ENCODE measurements at regions not wholly inside any gene's neighbourhood (a gene's known extent, or its start where the extent isn't known, plus 50 kb on each side); places are given as distances from the start of the nearest gene placed in this dataset.

DNA sequence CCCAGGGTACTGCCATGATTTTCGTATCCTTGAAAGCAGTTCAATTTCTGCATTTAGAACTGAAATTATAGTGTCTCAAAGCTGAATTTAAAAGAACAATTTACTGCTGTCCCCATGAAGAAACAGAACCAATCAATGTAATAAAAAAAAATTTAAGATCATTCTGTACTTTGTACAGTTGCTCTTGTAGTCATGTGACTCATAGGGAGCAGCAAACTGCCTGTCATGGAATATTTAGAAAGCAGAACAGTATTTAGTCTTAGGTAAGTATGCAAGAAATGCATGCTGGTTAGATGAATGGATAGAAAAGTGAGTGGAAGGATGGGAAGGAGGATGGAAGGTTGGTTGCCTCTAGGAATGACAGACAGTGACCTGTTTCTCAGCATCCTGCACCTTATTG lies 450.9 kb downstream of the RAB38 start:
- no peak for TF ChIP-seq ZNF70 (CRISPR knock-in tag; IDR thresholded peaks at IDR 0.05)
- TF ChIP-seq ARNTL (CRISPR knock-in tag; IDR thresholded peaks at IDR 0.05; ENCODE audit: borderline replicate concordance, low read depth), result no peak
- no peak for TF ChIP-seq TOX (CRISPR knock-in tag; IDR thresholded peaks at IDR 0.05; ENCODE audit: borderline replicate concordance)
- TF ChIP-seq ZNF565 (CRISPR knock-in tag; conservative IDR thresholded peaks at IDR 0.05; ENCODE audit: low read depth), result no peak
- TF ChIP-seq, protein P1, sequence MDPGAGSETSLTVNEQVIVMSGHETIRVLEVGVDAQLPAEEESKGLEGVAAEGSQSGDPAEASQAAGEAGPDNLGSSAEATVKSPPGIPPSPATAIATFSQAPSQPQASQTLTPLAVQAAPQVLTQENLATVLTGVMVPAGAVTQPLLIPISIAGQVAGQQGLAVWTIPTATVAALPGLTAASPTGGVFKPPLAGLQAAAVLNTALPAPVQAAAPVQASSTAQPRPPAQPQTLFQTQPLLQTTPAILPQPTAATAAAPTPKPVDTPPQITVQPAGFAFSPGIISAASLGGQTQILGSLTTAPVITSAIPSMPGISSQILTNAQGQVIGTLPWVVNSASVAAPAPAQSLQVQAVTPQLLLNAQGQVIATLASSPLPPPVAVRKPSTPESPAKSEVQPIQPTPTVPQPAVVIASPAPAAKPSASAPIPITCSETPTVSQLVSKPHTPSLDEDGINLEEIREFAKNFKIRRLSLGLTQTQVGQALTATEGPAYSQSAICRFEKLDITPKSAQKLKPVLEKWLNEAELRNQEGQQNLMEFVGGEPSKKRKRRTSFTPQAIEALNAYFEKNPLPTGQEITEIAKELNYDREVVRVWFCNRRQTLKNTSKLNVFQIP (CRISPR knock-in tag; IDR thresholded peaks at IDR 0.05; ENCODE audit: borderline replicate concordance, low read depth), result no peak
- TF ChIP-seq, protein P2, sequence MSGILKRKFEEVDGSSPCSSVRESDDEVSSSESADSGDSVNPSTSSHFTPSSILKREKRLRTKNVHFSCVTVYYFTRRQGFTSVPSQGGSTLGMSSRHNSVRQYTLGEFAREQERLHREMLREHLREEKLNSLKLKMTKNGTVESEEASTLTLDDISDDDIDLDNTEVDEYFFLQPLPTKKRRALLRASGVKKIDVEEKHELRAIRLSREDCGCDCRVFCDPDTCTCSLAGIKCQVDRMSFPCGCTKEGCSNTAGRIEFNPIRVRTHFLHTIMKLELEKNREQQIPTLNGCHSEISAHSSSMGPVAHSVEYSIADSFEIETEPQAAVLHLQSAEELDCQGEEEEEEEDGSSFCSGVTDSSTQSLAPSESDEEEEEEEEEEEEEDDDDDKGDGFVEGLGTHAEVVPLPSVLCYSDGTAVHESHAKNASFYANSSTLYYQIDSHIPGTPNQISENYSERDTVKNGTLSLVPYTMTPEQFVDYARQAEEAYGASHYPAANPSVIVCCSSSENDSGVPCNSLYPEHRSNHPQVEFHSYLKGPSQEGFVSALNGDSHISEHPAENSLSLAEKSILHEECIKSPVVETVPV (CRISPR knock-in tag; IDR thresholded peaks at IDR 0.05), result no peak
- TF ChIP-seq, protein P3, sequence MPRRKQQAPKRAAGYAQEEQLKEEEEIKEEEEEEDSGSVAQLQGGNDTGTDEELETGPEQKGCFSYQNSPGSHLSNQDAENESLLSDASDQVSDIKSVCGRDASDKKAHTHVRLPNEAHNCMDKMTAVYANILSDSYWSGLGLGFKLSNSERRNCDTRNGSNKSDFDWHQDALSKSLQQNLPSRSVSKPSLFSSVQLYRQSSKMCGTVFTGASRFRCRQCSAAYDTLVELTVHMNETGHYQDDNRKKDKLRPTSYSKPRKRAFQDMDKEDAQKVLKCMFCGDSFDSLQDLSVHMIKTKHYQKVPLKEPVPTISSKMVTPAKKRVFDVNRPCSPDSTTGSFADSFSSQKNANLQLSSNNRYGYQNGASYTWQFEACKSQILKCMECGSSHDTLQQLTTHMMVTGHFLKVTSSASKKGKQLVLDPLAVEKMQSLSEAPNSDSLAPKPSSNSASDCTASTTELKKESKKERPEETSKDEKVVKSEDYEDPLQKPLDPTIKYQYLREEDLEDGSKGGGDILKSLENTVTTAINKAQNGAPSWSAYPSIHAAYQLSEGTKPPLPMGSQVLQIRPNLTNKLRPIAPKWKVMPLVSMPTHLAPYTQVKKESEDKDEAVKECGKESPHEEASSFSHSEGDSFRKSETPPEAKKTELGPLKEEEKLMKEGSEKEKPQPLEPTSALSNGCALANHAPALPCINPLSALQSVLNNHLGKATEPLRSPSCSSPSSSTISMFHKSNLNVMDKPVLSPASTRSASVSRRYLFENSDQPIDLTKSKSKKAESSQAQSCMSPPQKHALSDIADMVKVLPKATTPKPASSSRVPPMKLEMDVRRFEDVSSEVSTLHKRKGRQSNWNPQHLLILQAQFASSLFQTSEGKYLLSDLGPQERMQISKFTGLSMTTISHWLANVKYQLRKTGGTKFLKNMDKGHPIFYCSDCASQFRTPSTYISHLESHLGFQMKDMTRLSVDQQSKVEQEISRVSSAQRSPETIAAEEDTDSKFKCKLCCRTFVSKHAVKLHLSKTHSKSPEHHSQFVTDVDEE (CRISPR knock-in tag; IDR thresholded peaks at IDR 0.05), result no peak
- TF ChIP-seq, protein P4, sequence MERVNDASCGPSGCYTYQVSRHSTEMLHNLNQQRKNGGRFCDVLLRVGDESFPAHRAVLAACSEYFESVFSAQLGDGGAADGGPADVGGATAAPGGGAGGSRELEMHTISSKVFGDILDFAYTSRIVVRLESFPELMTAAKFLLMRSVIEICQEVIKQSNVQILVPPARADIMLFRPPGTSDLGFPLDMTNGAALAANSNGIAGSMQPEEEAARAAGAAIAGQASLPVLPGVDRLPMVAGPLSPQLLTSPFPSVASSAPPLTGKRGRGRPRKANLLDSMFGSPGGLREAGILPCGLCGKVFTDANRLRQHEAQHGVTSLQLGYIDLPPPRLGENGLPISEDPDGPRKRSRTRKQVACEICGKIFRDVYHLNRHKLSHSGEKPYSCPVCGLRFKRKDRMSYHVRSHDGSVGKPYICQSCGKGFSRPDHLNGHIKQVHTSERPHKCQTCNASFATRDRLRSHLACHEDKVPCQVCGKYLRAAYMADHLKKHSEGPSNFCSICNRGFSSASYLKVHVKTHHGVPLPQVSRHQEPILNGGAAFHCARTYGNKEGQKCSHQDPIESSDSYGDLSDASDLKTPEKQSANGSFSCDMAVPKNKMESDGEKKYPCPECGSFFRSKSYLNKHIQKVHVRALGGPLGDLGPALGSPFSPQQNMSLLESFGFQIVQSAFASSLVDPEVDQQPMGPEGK (CRISPR knock-in tag; IDR thresholded peaks at IDR 0.05; ENCODE audit: borderline replicate concordance), result no peak
- no peak for TF ChIP-seq OSR1 (CRISPR knock-in tag; IDR thresholded peaks at IDR 0.05)
- no peak for TF ChIP-seq ZFP3 (CRISPR knock-in tag; IDR thresholded peaks at IDR 0.05)
- TF ChIP-seq ESRRG (CRISPR knock-in tag; IDR thresholded peaks at IDR 0.05), result no peak
- no peak for TF ChIP-seq RARB (CRISPR knock-in tag; IDR thresholded peaks at IDR 0.05)
- TF ChIP-seq TCF4 (CRISPR knock-in tag; IDR thresholded peaks at IDR 0.05; ENCODE audit: borderline replicate concordance), result no peak
- TF ChIP-seq ZFP30 (CRISPR knock-in tag; IDR thresholded peaks at IDR 0.05), result no peak
